Lung (tissue), 11 donors: ENCODE measurements at regions not wholly inside any gene's neighbourhood (a gene's known extent, or its start where the extent isn't known, plus 50 kb on each side); places are given as distances from the start of the nearest gene placed in this dataset.

ENCODE experiments used
- ATAC-seq: fragments of 200-7000 bp; cut with Tn5 transposase; one replicate; pipeline ENCODE4 v1.9.1; 2020; ENCODE audit warnings: moderate number of reproducible peaks; ENCODE audit not compliant: insufficient read depth, low FRiP score
- DNase-seq, 3 donors: peaks; one replicate each; pipeline ENCODE4 v3.0.0-alpha.2; 2013 to 2017
- H3K27ac ChIP-seq, 2 donors: one replicate each; pipeline ENCODE4 v1.5.1; 2013; ENCODE audit warnings: mild to moderate bottlenecking in 2 of 2, moderate library complexity in 2 of 2, control low read depth in 1 of 2, inconsistent platforms in 1 of 2, low read depth in 1 of 2, low read length in 1 of 2
- H3K27me3 ChIP-seq, 3 donors: one replicate each; pipeline ENCODE4 v1.5.1; 2013; ENCODE audit warnings: low read length in 2 of 3; ENCODE audit not compliant: control insufficient read depth in 3 of 3, insufficient read depth in 3 of 3
- H3K36me3 ChIP-seq, 4 donors: one replicate each; pipeline ENCODE4 v1.5.1; 2013; ENCODE audit warnings: low read length in 4 of 4, mild to moderate bottlenecking in 1 of 4, moderate library complexity in 1 of 4; ENCODE audit not compliant: control insufficient read depth in 4 of 4, insufficient read depth in 4 of 4
- H3K4me1 ChIP-seq, 5 donors: one replicate each; pipeline ENCODE4 v1.5.1; 2013; ENCODE audit warnings: low read length in 5 of 5, mild to moderate bottlenecking in 2 of 5, moderate library complexity in 1 of 5; ENCODE audit not compliant: control insufficient read depth in 5 of 5, insufficient read depth in 5 of 5
- H3K4me3 ChIP-seq: one replicate; pipeline ENCODE4 v1.5.1; 2013; ENCODE audit warnings: mild to moderate bottlenecking, control low read depth, moderate library complexity
- H3K9ac ChIP-seq, 2 donors: one replicate each; pipeline ENCODE4 v1.5.1; 2013; ENCODE audit warnings: low read length in 2 of 2, control low read depth in 1 of 2; ENCODE audit not compliant: insufficient read depth in 1 of 2
- H3K9me3 ChIP-seq, 4 donors: one replicate each; pipeline ENCODE4 v1.5.1; 2013; ENCODE audit warnings: low read length in 3 of 4, mild to moderate bottlenecking in 1 of 4, moderate library complexity in 1 of 4; ENCODE audit not compliant: control insufficient read depth in 4 of 4, insufficient read depth in 3 of 4
- WGBS, 2 donors: extraction: QIAGEN DNeasy Blood & Tissue Kit; methylation state at CpG; one replicate each; pipeline ENCODE4 v1.1.7; 2013; 5-methylcytosine and 5-hydroxymethylcytosine counted together
- TF ChIP-seq, protein P1 (sequence below): IDR thresholded peaks from 2 replicates; pipeline ENCODE4 v1.5.1; 2012; ENCODE audit warnings: mild to moderate bottlenecking; ENCODE audit errors: control extremely low read depth, extremely low read depth
- donor health status: control.
- donor health status: control.
- donor health status: Bipolar disorder and iron deficiency.
- donor health status: healthy.
- donor health status: DM: yes; HTN: yes; CAD: no.

DNA sequence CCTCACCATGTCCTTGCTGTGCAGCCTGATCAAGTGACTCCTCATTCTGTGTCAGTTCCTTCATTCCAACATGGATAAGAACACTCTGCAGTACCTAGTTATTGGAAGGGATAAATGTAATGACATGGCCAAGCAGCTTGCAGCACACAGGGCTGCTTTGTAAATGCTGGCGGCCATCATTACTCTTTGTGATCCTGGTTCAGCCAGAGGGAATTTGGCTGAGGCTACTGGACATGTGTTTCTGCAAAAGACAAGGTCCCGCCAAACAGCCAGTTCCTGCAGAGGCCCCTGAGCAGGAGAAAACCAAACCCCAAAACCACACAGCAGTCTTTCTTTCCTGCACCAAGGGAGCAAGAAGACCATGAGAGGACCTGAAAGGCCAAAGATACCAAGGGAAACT lies 495.8 kb downstream of the AJAP1 start:
- TF ChIP-seq, protein P1, sequence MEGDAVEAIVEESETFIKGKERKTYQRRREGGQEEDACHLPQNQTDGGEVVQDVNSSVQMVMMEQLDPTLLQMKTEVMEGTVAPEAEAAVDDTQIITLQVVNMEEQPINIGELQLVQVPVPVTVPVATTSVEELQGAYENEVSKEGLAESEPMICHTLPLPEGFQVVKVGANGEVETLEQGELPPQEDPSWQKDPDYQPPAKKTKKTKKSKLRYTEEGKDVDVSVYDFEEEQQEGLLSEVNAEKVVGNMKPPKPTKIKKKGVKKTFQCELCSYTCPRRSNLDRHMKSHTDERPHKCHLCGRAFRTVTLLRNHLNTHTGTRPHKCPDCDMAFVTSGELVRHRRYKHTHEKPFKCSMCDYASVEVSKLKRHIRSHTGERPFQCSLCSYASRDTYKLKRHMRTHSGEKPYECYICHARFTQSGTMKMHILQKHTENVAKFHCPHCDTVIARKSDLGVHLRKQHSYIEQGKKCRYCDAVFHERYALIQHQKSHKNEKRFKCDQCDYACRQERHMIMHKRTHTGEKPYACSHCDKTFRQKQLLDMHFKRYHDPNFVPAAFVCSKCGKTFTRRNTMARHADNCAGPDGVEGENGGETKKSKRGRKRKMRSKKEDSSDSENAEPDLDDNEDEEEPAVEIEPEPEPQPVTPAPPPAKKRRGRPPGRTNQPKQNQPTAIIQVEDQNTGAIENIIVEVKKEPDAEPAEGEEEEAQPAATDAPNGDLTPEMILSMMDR = no peak
- Histone ChIP-seq H3K27me3 (no peaks in the 10 kb centered on the region), H3K27ac (no peak overlapping the region), H3K36me3 (no peaks in the 10 kb centered on the region), H3K9me3 (peaks cover 0 to 2% (median 0%) of the 10 kb centered on the region in 4 donors), H3K4me3 (no peak overlapping the region), H3K4me1 (no peaks in the 10 kb centered on the region), H3K9ac (no peak overlapping the region)
- DNase-seq (no peak), ATAC-seq (no peak)
- 89 to 93% methylated on average over 2 of the region's 2 CpGs for WGBS, 2 donors

GRCh38 chr1:5147806-5148205 lies 493.4 kb downstream of the AJAP1 start:
- H3K4me3 ChIP-seq = no peak overlapping the region
- no peak overlapping the region for H3K27ac ChIP-seq
- H3K9ac ChIP-seq = no peak overlapping the region
- peaks cover 0 to 4% (median 0%) of the 10 kb centered on the region in 4 donors for H3K9me3 ChIP-seq
- WGBS, 2 donors = 50 to 60% methylated on average over 1 of the region's 1 CpG
- DNase-seq (no peak), ATAC-seq (no peak)
- TF ChIP-seq, protein P1 = no peak
- H3K36me3 ChIP-seq = no peaks in the 10 kb centered on the region
- no peaks in the 10 kb centered on the region for H3K4me1 ChIP-seq
- H3K27me3 ChIP-seq = no peaks in the 10 kb centered on the region

GRCh38 chr1:5142389-5142788 lies 488.0 kb downstream of the AJAP1 start:
- DNase-seq (no peak), ATAC-seq (no peak)
- whole genome bisulfite sequencing, 2 donors = 74 to 81% methylated on average over 3 of the region's 3 CpGs

More at GRCh38 chr1:5142389-5142788, 488.0 kb downstream of the AJAP1 start:
- TF ChIP-seq, protein P1 = no peak
- Histone ChIP-seq H3K9me3 (peaks cover 0 to 2% (median 0%) of the 10 kb centered on the region in 4 donors), H3K4me1 (no peaks in the 10 kb centered on the region), H3K9ac (no peak overlapping the region), H3K27me3 (no peaks in the 10 kb centered on the region), H3K4me3 (no peak overlapping the region), H3K36me3 (no peaks in the 10 kb centered on the region), H3K27ac (no peak overlapping the region)
